ENCODE measurements at regions not wholly inside any gene's neighbourhood (a gene's known extent, or its start where the extent isn't known, plus 50 kb on each side); places are given as distances from the start of the nearest gene placed in this dataset.

GRCh38 chr7:123060446-123060845 is 64.9 kb upstream of the TAS2R16 start:
- no peak overlapping the region for H3K4me3 Mint-ChIP-seq
- H3K27ac Mint-ChIP-seq, result no peak overlapping the region
- no peaks in the 10 kb centered on the region for H3K27me3 ChIP-seq (ENCODE audit: insufficient read depth)
- H3K36me3 ChIP-seq (ENCODE audit: insufficient read depth), result no peaks in the 10 kb centered on the region
- TF ChIP-seq REST (IDR thresholded peaks at IDR 0.05; ENCODE audit: unreplicated experiment) (no peak), STAT1 (IDR thresholded peaks at IDR 0.05; ENCODE audit: unreplicated experiment) (no peak), NANOG (IDR thresholded peaks at IDR 0.05; ENCODE audit: borderline replicate concordance) (no peak), ZNF331 (CRISPR knock-in tag; IDR thresholded peaks at IDR 0.05; ENCODE audit: low read depth) (no peak), ETS1 (IDR thresholded peaks at IDR 0.05) (no peak), EZH2phosphoT487 (IDR thresholded peaks at IDR 0.05; ENCODE audit: unreplicated experiment) (no peak), CREB1 (CRISPR knock-in tag; IDR thresholded peaks at IDR 0.05; ENCODE audit: low read depth) (no peak), POLR2AphosphoS5 (IDR thresholded peaks at IDR 0.05; ENCODE audit: low read depth) (no peak), JUNB (IDR thresholded peaks at IDR 0.05; ENCODE audit: unreplicated experiment) (no peak), EZH2 (IDR thresholded peaks at IDR 0.05; ENCODE audit: low read depth, unreplicated experiment) (no peak), CTCF (conservative IDR thresholded peaks at IDR 0.05; ENCODE audit: low read depth in 2 of 2) (no peak), ZNF114 (CRISPR knock-in tag; IDR thresholded peaks at IDR 0.05) (no peak), ZNF462 (CRISPR knock-in tag; IDR thresholded peaks at IDR 0.05) (no peak)
- no peaks in the 10 kb centered on the region for H3F3A ChIP-seq (replicated peaks; ENCODE audit: low read depth)
- H3K36me3 Mint-ChIP-seq (ENCODE audit: low read depth), result no peaks in the 10 kb centered on the region
- no peaks in the 10 kb centered on the region for H3K27me3 Mint-ChIP-seq (ENCODE audit: insufficient read depth, low read depth, poor library complexity)
- H4K20me1 ChIP-seq (replicated peaks; ENCODE audit: insufficient read depth), result no peaks in the 10 kb centered on the region
- no peak for ATAC-seq
- no peaks in the 10 kb centered on the region for H3K4me1 Mint-ChIP-seq
- no peak for DNase-seq (ENCODE audit: low spot score)
- H3K4me2 ChIP-seq, result no peak overlapping the region
- no peak overlapping the region for H3K27ac ChIP-seq (ENCODE audit: low read depth)
- H3K79me2 ChIP-seq (replicated peaks; ENCODE audit: insufficient read depth), result no peaks in the 10 kb centered on the region
- H3K9me2 ChIP-seq (ENCODE audit: insufficient read depth), result no peaks in the 10 kb centered on the region
- no peak overlapping the region for H2AFZ ChIP-seq
- no peaks in the 10 kb centered on the region for H3K9me3 Mint-ChIP-seq
- H3K4me3 ChIP-seq, result no peak overlapping the region
- no peaks in the 10 kb centered on the region for H3K4me1 ChIP-seq (ENCODE audit: insufficient read depth)
